Keratinocyte (primary cell): ENCODE measurements at regions not wholly inside any gene's neighbourhood (a gene's known extent, or its start where the extent isn't known, plus 50 kb on each side); places are given as distances from the start of the nearest gene placed in this dataset.

Experiments used
- DNase-seq: peaks from one replicate; pipeline ENCODE4 v3.0.0-alpha.2; 2011; ENCODE audit warnings: low read depth, missing footprints, low spot score
- FAIRE-seq: peaks from 2 replicates; lab custom pipeline; 2011; peaks lifted over from hg19 to GRCh38; lab: Jason Lieb, UNC
- H2AFZ ChIP-seq: 2 replicates; pipeline ENCODE4 v1.6.0; 2012; ENCODE audit warnings: low read length, control low read depth, inconsistent platforms; ENCODE audit not compliant: control insufficient read depth
- H3K27ac ChIP-seq: 2 replicates; pipeline ENCODE4 v1.5.1; 2011; ENCODE audit warnings: low read length; ENCODE audit not compliant: control insufficient read depth, insufficient read depth
- H3K27me3 ChIP-seq: 3 replicates; pipeline ENCODE4 v1.6.0; 2011; ENCODE audit warnings: low read length; ENCODE audit not compliant: control insufficient read depth, insufficient read depth; ENCODE audit errors: extremely low read depth
- H3K36me3 ChIP-seq, 2 experiments: 2 replicates in 1 of 2; 3 replicates in 1 of 2; pipeline ENCODE4 v1.5.1; 2011; ENCODE audit warnings: low read length in 2 of 2, mild to moderate bottlenecking in 1 of 2; ENCODE audit not compliant: control insufficient read depth in 2 of 2, insufficient read depth in 2 of 2; ENCODE audit errors: extremely low read depth in 1 of 2
- H3K4me1 ChIP-seq: 3 replicates; pipeline ENCODE4 v1.5.1; 2011; ENCODE audit warnings: low read length; ENCODE audit not compliant: control insufficient read depth, insufficient read depth; ENCODE audit errors: extremely low read depth
- H3K4me2 ChIP-seq: 3 replicates; pipeline ENCODE4 v1.6.0; 2011; ENCODE audit warnings: low read depth, low read length; ENCODE audit not compliant: control insufficient read depth, insufficient read depth; ENCODE audit errors: extremely low read depth
- H3K4me3 ChIP-seq, 3 experiments: fragments of 200-600 bp in 1 of 3; sonication (generic) in 1 of 3; 2 replicates in 2 of 3; 3 replicates in 1 of 3; pipeline ENCODE4 v1.5.1; 2011 to 2016; ENCODE audit warnings: low read length in 3 of 3, mild to moderate bottlenecking in 3 of 3, control low read depth in 2 of 3, inconsistent platforms in 1 of 3, low read depth in 1 of 3, mixed read lengths in 1 of 3, mixed run types in 1 of 3, moderate library complexity in 1 of 3; ENCODE audit not compliant: control insufficient read depth in 2 of 3, insufficient read depth in 2 of 3; ENCODE audit errors: extremely low read depth in 1 of 3
- H3K79me2 ChIP-seq: 2 replicates; pipeline ENCODE4 v1.6.0; 2012; ENCODE audit warnings: low read length; ENCODE audit not compliant: control insufficient read depth, insufficient read depth
- H3K9ac ChIP-seq: 3 replicates; pipeline ENCODE4 v1.6.0; 2011; ENCODE audit warnings: low read length; ENCODE audit not compliant: control insufficient read depth, insufficient read depth; ENCODE audit errors: extremely low read depth
- H3K9me1 ChIP-seq: 3 replicates; pipeline ENCODE4 v1.6.0; 2011; ENCODE audit warnings: low read length; ENCODE audit not compliant: control insufficient read depth, insufficient read depth; ENCODE audit errors: extremely low read depth
- H3K9me3 ChIP-seq: 2 replicates; pipeline ENCODE4 v1.5.1; 2012; ENCODE audit warnings: low read depth, low read length; ENCODE audit not compliant: control insufficient read depth
- H4K20me1 ChIP-seq: 3 replicates; pipeline ENCODE4 v1.6.0; 2011; ENCODE audit warnings: low read length; ENCODE audit not compliant: control insufficient read depth, insufficient read depth; ENCODE audit errors: extremely low read depth
- CTCF ChIP-seq, 3 experiments: IDR thresholded peaks in 1 of 3; conservative IDR thresholded peaks in 1 of 3; optimal IDR thresholded peaks in 1 of 3; 2 replicates in 2 of 3; 3 replicates in 1 of 3; pipeline versions ENCODE3 to v1.5.1; 2011; ENCODE audit warnings: low read length in 3 of 3, mild to moderate bottlenecking in 3 of 3, moderate library complexity in 2 of 3, control low read depth in 1 of 3, inconsistent platforms in 1 of 3; ENCODE audit not compliant: insufficient read depth in 2 of 3; ENCODE audit errors: extremely low read depth in 1 of 3
- EZH2 ChIP-seq: IDR thresholded peaks from one replicate; pipeline ENCODE4 v1.6.1; 2012; ENCODE audit warnings: inconsistent platforms, mild to moderate bottlenecking, low read length, moderate library complexity
- dilution Hi-C: fragments of 300-500 bp; cut with MboI; formaldehyde crosslinking; loops from one replicate; pipeline ENCODE4 v1.7.0; 2020; ENCODE audit warnings: low sequenced_read_pairs; ENCODE audit not compliant: extremely low pct_ligation_motif_present

GRCh38 chr10:78115135-78115853, 81.6 kb downstream of the RPS24 start:
- DNase-seq = no peak

GRCh38 chr10:78116361-78116760, 82.7 kb downstream of the RPS24 start:
- Histone ChIP-seq H3K4me3 (no peak overlapping the region), H3K9ac (no peak overlapping the region), H3K36me3 (no peaks in the 10 kb centered on the region), H3K27me3 (peaks cover 7% of the 10 kb centered on the region), H2AFZ (no peak overlapping the region), H3K9me1 (no peaks in the 10 kb centered on the region), H3K27ac (no peak overlapping the region), H3K79me2 (no peaks in the 10 kb centered on the region), H4K20me1 (no peaks in the 10 kb centered on the region), H3K9me3 (no peaks in the 10 kb centered on the region), H3K4me1 (no peaks in the 10 kb centered on the region), H3K4me2 (no peak overlapping the region)
- dilution Hi-C loops = no loop called here
- DNase-seq (no peak), FAIRE-seq (no peak)
- TF ChIP-seq CTCF (optimal IDR thresholded peaks at IDR 0.05 in 1 of 3, IDR thresholded peaks at IDR 0.05 in 1 of 3, conservative IDR thresholded peaks at IDR 0.05 in 1 of 3; ENCODE audit: extremely low read depth in 1 of 3, insufficient read depth in 2 of 3, low read length in 3 of 3) = no peak
- TF ChIP-seq EZH2 = no peak

More at GRCh38 chr10:78115135-78115853, 81.6 kb downstream of the RPS24 start:
- Histone ChIP-seq H3K9me3 (no peaks in the 10 kb centered on the region), H3K4me3 (no peak overlapping the region), H3K79me2 (no peaks in the 10 kb centered on the region), H3K9me1 (no peaks in the 10 kb centered on the region), H3K27ac (no peak overlapping the region), H3K4me2 (no peak overlapping the region), H3K36me3 (no peaks in the 10 kb centered on the region), H3K4me1 (no peaks in the 10 kb centered on the region), H4K20me1 (no peaks in the 10 kb centered on the region), H2AFZ (no peak overlapping the region), H3K27me3 (peaks cover 7% of the 10 kb centered on the region), H3K9ac (no peak overlapping the region)
- no peak for FAIRE-seq
- dilution Hi-C loops = no loop called here
- TF ChIP-seq EZH2 (no peak), CTCF (optimal IDR thresholded peaks at IDR 0.05 in 1 of 3, IDR thresholded peaks at IDR 0.05 in 1 of 3, conservative IDR thresholded peaks at IDR 0.05 in 1 of 3; ENCODE audit: extremely low read depth in 1 of 3, insufficient read depth in 2 of 3, low read length in 3 of 3) (no peak)
